ENCODE measurements at regions not wholly inside any gene's neighbourhood (a gene's known extent, or its start where the extent isn't known, plus 50 kb on each side); places are given as distances from the start of the nearest gene placed in this dataset.

DNA sequence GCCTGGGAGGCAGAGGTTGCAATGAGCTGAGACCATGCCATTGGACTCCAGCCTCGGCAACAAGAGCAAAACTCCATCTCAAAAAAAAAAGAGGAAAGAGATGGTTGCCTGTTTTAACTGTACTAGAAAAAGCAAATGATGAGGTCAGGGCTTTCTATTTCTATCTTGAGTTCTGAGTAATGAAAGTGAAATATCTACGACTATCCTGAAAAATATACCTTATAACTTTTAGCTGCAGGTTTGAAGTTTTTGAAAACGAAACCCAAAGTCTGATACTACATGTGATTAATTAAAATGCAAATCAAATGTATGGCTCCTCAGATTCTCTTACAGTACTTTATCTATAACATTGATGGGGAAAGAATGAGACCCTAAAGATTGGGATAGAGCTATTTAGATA, 636.2 kb upstream of the LRRN3 start:
- TF ChIP-seq SMAD1 (IDR thresholded peaks at IDR 0.05; ENCODE audit: low read depth, partially characterized antibody) (no peak), EZH2 (IDR thresholded peaks at IDR 0.05; ENCODE audit: borderline replicate concordance, control insufficient read depth, low read depth, low read length) (no peak), MYC (IDR thresholded peaks at IDR 0.05; ENCODE audit: insufficient read depth, insufficient read length, insufficient replicate concordance, low read length, severe bottlenecking) (no peak), NFYB (IDR thresholded peaks at IDR 0.05; ENCODE audit: insufficient read depth, low read depth, low read length) (no peak)
